Activated naive CD4-positive, alpha-beta T cell treated with anti-CD3 and anti-CD28 coated beads, Interleukin-2, amount 50 U/mL, for 72 hours (primary cell): ENCODE measurements at regions not wholly inside any gene's neighbourhood (a gene's known extent, or its start where the extent isn't known, plus 50 kb on each side); places are given as distances from the start of the nearest gene placed in this dataset.
"Not testable (repeated sequence)": the region's sequence is repeated elsewhere in the genome, so short reads cannot be mapped to it uniquely, and the experiment has no call there.

Source experiments
- ATAC-seq, 2 donors: fragments of 150-1000 bp; cut with Tn5 transposase; 2 replicates each; pipeline ENCODE4 v1.10.0; 2021; ENCODE audit warnings: mild to moderate bottlenecking in 2 of 2, moderate library complexity in 2 of 2
- DNase-seq, 2 donors: peaks; one replicate each; pipeline ENCODE4 v3.0.0; 2021 to 2022; ENCODE audit warnings: low spot score in 2 of 2
- H3K27ac Mint-ChIP-seq, 2 donors: one replicate each; pipeline ENCODE4 v1.8.0; 2022; ENCODE audit warnings: mild to moderate bottlenecking in 2 of 2, mixed read lengths in 2 of 2
- H3K36me3 Mint-ChIP-seq, 2 donors: one replicate each; pipeline ENCODE4 v1.8.0; 2022; ENCODE audit warnings: mixed read lengths in 2 of 2
- H3K9me3 Mint-ChIP-seq, 2 donors: one replicate each; pipeline ENCODE4 v1.8.0; 2022; ENCODE audit warnings: mixed read lengths in 2 of 2

DNA sequence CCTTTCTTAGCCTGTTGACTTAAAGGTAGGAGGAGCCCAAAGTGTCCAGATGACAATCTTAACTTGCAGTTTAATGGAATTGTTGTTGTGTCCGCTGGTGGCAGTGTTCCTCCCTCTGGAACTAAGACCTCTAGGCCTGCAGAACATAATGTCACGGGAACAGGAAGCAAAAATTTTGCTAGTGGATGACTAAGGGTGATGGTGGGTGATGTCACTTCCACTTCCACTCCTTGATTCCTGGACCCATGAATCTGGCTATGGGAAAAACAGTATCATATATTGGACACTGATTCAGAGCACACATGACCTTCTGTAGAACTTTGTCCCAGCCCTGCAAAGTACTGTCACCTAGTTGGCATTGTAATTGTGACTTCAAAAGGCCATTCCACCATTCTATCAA is 263.9 kb upstream of the TECRL start:
- not testable (repeated sequence) for DNase-seq, ATAC-seq, H3K36me3 Mint-ChIP-seq, H3K27ac Mint-ChIP-seq
- peaks cover 21 to 34% of the 10 kb centered on the region in 2 donors for H3K9me3 Mint-ChIP-seq

DNA sequence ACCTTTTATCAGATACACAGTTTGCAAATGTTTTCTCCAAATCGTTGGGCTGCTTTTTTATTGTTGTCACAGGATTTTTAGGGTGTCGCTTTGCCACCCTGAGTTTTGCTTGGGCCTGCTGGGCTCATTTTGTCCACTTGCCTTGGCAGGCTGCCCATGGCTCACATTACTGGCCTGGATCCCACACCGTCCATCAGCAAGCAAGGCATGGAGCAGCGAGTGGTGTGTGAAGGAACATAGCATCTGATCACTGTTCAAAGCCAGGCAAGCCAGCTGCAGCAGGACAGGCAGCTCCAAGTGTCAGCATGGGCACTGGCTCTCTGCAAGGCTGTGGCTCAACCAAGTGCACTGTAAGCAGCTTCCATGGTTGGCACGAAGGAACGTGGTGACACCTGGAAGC is 261.4 kb upstream of the TECRL start:
- peaks cover 11 to 24% of the 10 kb centered on the region in 2 donors for H3K9me3 Mint-ChIP-seq
- H3K36me3 Mint-ChIP-seq, result peaks cover 0 to under 1% of the 10 kb centered on the region in 2 donors
- ATAC-seq, result no peak
- DNase-seq, result no peak
- H3K27ac Mint-ChIP-seq, result no peak overlapping the region

DNA sequence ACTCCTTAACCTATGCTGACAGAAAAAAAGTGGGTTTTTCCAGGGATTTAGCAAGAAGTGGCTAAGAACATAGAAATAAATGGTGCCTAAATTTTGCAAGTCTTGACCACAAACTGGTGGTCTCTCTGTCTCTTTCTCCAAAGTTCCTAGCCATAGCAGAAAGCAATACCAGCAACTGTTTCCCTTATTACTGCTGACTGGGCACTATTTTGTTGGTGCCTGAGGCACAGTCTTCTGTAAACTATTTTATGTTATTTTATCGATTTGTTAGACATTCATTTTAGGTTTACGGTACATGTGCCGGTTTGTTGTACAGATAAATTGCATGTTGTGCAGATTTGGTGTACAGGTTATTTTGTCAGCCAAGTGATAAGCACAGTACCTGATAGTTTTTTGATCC is 234.6 kb upstream of the TECRL start:
- DNase-seq, result no peak
- no peaks in the 10 kb centered on the region for H3K36me3 Mint-ChIP-seq

DNA sequence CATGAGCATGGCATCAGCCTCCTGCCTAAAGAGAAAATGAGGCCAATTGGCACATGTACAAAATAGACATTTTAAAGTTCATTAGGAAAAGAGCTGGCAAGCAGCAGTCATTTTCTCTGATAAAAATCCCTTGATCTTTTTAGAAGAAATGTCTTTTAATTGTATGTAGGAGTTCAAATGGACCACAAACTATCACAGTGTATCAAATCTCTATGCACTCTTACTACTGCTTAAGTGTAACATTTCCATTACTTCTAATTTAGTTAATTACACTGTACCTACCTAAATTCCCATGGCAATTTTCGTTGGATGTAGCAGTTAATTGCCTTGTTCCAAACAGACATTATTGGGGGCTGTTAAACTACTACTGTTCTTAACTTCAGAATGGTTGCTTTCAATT is 233.7 kb upstream of the TECRL start:
- Mint-ChIP-seq H3K36me3 (no peaks in the 10 kb centered on the region), H3K27ac (no peak overlapping the region), H3K9me3 (peaks cover 0 to 13% of the 10 kb centered on the region in 2 donors)
- ATAC-seq, result no peak
- DNase-seq, result no peak

More for the DNA sequence above, 234.6 kb upstream of the TECRL start:
- no peak overlapping the region for H3K27ac Mint-ChIP-seq
- H3K9me3 Mint-ChIP-seq, result peaks cover 4 to 17% of the 10 kb centered on the region in 2 donors
- no peak for ATAC-seq

DNA sequence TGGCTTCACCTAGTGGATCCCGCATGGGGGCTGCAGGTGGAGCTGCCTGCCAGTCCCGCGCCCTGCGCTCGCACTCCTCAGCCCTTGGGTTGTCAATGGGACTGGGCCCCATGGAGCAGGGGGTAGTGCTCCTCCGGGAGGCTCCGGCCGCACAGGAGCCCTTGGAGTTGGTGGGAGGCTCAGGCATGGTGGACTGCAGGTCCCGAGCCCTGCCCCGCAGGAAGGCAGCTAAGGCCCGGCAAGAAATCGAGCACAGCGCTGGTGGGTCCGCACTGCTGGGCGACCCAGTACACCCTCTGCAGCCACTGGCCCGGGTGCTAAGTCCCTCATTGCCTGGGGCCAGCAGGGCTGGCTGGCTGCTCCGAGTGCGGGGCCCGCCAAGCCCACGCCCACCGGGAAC is 231.2 kb upstream of the TECRL start:
- not testable (repeated sequence) for H3K27ac Mint-ChIP-seq, H3K36me3 Mint-ChIP-seq, H3K9me3 Mint-ChIP-seq, ATAC-seq, DNase-seq

DNA sequence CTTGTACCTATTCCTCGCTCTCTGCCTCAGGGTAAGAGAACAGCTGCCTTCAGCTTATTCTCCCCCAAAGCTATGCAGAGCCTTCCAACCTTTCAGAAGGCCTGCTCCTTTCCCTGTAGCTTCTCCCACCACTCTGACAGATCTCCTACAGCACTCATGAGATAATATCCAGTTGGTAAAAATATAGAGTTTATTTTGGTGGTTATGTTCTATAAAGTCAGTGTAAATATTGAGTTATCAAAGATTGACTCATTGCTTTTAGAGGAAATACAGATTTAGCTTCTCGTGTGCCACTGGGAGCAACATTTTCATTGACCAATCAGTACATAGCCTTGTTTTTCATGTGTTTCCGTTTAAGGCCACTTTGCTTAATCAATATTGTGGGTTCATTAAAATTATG is 216.2 kb upstream of the TECRL start:
- Mint-ChIP-seq H3K36me3 (no peaks in the 10 kb centered on the region), H3K27ac (no peak overlapping the region), H3K9me3 (peaks cover 16 to 18% of the 10 kb centered on the region in 2 donors)
- ATAC-seq (no peak), DNase-seq (no peak)

DNA sequence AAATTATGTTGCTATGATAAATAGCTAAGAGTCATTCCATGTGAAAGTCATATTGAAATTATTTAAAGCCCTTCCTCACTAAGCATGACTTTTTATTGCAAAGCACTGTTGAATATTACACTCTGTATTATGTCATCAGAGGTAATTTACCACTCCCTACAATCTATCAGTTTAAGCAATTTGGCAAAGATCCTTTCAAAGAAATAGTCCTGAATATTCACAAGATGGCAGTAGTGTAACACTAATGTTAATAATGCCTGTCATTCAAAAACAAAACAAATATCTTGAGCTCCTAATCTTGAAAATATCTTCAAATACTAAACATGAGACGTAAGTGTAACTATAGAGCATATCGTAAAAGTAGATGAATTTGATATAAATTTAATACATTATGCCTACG is 208.6 kb upstream of the TECRL start:
- peaks cover 0 to 3% of the 10 kb centered on the region in 2 donors for H3K9me3 Mint-ChIP-seq
- H3K36me3 Mint-ChIP-seq, result no peaks in the 10 kb centered on the region
- H3K27ac Mint-ChIP-seq, result no peak overlapping the region
- DNase-seq (no peak), ATAC-seq (no peak)

DNA sequence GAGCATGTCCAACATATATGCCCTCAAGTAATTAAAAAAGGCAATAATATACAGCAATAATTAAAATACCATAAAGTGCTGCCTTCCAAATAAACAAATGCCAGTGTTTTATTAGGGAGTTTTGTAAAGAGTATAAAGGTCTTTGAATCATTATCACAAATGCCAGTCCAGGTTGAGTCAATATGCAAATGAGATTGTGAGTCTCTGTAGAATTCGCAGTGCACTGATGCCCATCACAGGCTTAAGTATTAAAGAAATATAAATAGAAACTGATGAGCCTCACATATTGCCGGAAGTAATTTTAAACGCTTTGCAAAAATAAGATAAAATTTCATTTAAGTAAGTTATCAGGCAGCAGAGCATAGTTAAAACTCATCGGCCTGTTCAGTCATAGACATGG is 205.0 kb upstream of the TECRL start:
- no peaks in the 10 kb centered on the region for H3K36me3 Mint-ChIP-seq
- no peak overlapping the region for H3K27ac Mint-ChIP-seq
- ATAC-seq, result no peak
- peaks cover 3% of the 10 kb centered on the region in 2 donors for H3K9me3 Mint-ChIP-seq
- DNase-seq, result no peak

DNA sequence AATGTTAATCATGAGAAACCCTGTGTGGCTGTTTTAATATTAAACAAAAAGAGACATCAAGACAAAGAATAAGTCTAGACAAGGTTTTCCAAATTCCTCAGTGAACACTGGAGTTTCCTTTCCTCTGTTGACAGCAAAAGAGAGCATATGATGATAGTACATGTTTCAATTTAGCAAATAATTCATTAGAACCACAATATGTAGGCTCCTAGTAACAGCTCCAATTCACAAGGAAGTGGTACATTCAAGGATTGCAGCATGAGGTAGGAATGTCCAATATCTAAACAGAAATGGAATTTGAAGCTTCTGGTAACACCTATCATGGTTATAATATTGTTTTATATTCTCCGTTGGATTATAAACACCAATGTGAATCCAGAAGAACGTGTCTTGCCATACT is 203.8 kb upstream of the TECRL start:
- Mint-ChIP-seq H3K9me3 (peaks cover 3% of the 10 kb centered on the region in 2 donors), H3K36me3 (no peaks in the 10 kb centered on the region), H3K27ac (no peak overlapping the region)
- ATAC-seq (no peak), DNase-seq (no peak)

DNA sequence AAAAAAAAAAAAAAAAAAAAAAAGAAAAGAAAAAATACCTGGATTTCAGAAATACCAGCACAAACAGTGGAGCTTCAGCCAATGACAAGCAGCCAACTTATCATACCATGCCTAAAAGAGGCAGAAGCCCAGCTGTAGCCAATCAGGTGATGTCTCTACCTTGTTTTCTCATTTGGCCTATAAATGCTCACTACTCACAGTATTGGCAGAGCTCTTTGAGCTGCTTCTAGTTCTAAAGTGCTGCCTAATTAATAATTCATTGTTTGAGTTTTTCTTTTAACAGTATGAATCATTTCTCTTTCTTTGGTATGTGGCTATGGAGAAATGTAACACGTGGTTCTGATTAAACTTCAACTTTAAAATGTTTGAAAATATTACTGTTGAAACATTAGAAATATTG is 188.8 kb upstream of the TECRL start:
- H3K9me3 Mint-ChIP-seq, result peaks cover 0 to 4% of the 10 kb centered on the region in 2 donors
- ATAC-seq (no peak), DNase-seq (no peak)
- no peak overlapping the region for H3K27ac Mint-ChIP-seq
- H3K36me3 Mint-ChIP-seq, result no peaks in the 10 kb centered on the region

DNA sequence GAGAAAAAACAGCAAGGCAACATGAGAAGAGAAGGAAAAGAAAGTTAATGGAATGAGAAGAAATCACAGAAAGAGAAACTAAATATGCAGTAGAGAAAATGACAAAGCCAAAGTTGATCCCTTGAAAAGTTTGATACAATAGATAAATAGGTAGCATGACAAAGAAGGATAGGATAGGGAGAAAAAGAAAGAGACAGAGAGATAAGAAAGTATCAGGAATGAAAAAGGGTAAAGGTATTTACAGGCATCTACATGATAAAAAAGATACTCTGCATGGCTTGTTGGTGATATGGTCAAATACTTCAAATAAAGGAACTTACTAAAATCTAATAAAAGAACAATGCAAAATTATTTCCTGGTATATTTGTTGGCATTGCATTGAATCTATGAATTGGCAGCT is 185.5 kb upstream of the TECRL start:
- peaks cover under 1 to 11% of the 10 kb centered on the region in 2 donors for H3K9me3 Mint-ChIP-seq
- DNase-seq, result no peak

DNA sequence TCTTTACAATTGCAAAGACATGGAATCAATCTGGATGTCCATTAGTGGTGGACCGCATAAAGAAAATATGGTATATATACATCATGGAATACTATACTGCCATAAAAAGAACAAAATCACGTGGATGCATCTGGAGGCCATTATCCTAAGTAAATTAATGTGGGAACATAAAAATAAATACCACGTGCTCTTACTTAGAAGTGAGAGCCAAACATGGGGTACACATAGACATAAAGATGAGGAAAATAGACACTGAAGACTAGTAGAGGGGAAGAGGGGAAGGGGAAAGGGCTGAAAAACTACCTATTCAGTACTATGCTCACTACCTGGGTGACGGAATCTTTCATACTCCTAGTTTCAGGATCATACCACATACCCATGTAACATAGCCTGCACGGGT is 179.3 kb upstream of the TECRL start:
- peaks cover 0 to 6% of the 10 kb centered on the region in 2 donors for H3K36me3 Mint-ChIP-seq
- ATAC-seq (no peak), DNase-seq (no peak)
- H3K9me3 Mint-ChIP-seq, result peaks cover 6 to 16% of the 10 kb centered on the region in 2 donors
- no peak overlapping the region for H3K27ac Mint-ChIP-seq

More for the DNA sequence above, 185.5 kb upstream of the TECRL start:
- Mint-ChIP-seq H3K27ac (no peak overlapping the region), H3K36me3 (peaks cover 0 to 6% of the 10 kb centered on the region in 2 donors)
- no peak for ATAC-seq

DNA sequence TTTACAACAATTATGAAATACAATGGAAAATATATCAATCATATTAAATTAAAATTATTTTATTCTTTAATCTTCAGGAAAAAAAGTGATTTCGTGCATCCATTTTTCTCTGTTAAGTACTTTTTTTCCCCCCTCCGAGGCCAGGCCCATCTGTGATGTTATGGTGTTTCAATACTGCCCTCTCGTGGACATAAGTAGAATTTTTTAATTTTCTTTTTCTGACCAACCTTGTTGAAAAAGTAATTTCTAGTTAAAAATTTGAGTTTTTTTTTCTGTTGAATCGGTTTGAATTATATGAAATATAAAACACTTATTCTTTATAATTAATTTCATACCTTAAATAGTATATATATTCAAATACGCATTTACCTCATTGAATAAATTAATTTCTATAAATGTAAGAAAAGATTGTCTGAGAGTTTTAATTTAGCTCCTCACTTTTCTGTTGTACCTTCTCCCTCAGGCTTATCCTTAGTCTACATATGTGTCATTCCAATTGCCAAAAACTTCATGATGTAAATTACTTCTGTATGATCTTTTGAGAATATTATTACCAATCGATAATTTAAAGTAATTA is 175.8 kb upstream of the TECRL start:
- no peak overlapping the region for H3K27ac Mint-ChIP-seq
- H3K9me3 Mint-ChIP-seq, result peaks cover 6 to 10% of the 10 kb centered on the region in 2 donors
- H3K36me3 Mint-ChIP-seq, result no peaks in the 10 kb centered on the region
- ATAC-seq (no peak), DNase-seq (peak in 1 of 2 donors; percentile 4)

DNA sequence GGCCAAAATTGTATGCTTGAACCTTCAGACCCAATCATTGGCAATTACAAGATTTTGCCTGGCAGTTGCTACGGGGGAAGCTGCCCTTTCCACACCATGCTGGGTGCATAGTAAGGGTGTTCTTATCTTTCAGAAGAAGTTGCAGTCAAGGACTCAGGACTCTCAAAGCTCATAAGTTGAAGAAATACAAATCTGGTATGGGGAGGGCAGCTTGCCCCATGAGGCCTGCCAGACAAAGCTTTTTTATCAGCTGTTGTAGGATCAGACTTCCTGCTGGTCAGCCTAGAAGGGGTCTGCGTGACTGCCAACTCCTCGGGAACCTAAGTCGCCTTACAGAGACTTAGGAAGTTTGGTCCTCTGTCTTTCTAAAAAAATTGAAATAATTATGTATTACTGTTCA is 174.9 kb upstream of the TECRL start:
- Mint-ChIP-seq H3K36me3 (no peaks in the 10 kb centered on the region), H3K27ac (no peak overlapping the region), H3K9me3 (peaks cover 4 to 5% of the 10 kb centered on the region in 2 donors)
- ATAC-seq (no peak), DNase-seq (no peak)

DNA sequence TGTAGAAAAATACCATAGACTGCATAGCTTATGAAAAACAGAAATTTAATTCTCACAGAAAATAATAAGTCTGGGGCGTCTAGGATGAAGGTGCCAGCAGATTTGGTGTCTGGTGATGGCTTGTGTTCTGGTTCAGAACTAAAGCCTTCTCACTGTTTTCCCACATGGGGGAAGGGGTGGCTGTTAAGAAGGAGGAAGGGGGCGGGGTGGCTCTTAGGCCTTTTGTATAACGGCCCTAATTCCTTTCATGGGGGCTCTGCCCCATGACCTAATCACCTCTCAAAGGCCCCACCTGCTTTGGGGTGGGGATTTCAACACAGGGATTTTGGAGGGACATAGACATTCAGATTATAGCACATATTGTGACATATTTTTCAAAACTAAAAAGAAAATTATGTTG is 173.2 kb upstream of the TECRL start:
- Mint-ChIP-seq H3K36me3 (no peaks in the 10 kb centered on the region), H3K27ac (no peak overlapping the region), H3K9me3 (peaks cover 4 to 5% of the 10 kb centered on the region in 2 donors)
- DNase-seq (no peak), ATAC-seq (no peak)

DNA sequence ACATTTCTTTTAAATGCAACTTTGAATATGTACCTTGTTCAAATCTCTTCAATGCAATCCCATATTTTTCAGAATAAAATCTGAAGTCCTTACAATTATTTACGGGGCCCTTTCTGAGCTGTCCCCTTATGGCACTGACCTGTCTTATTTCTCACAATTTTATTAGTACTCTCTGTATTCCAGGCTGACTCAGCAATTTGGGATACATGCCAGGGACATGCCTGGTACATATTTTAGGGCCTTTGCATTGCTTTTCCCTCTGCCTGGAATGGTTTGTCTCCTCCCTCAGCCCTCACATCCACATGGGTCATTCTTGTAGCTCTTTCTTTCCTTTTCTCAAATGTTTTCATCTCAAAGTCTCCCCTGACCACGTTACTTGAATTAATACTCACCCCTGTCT is 172.2 kb upstream of the TECRL start:
- DNase-seq (no peak), ATAC-seq (no peak)
- no peaks in the 10 kb centered on the region for H3K36me3 Mint-ChIP-seq
- peaks cover 4 to 5% of the 10 kb centered on the region in 2 donors for H3K9me3 Mint-ChIP-seq
- H3K27ac Mint-ChIP-seq, result no peak overlapping the region

DNA sequence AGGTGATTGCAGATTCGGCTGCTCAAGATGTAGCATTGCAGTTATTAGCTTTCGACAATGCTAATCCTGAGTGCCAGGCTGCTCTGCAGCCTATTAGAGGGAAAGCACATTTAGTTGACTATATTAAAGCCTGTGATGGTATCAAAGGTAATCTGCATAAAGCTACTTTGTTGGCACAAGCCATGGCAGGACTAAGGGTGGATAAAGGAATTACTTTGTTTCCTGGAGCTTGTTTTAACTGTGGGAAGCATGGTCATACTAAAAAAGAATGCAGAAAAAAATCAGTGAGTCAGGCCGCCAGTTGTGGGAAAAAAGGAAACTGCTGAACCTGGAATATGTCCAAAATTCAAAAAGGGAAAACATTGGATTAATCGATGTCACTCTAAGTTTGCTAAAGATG is 154.9 kb upstream of the TECRL start:
- Mint-ChIP-seq H3K36me3 (no peaks in the 10 kb centered on the region), H3K9me3 (peaks cover 5% of the 10 kb centered on the region in 2 donors), H3K27ac (no peak overlapping the region)
- DNase-seq (no peak), ATAC-seq (no peak)

DNA sequence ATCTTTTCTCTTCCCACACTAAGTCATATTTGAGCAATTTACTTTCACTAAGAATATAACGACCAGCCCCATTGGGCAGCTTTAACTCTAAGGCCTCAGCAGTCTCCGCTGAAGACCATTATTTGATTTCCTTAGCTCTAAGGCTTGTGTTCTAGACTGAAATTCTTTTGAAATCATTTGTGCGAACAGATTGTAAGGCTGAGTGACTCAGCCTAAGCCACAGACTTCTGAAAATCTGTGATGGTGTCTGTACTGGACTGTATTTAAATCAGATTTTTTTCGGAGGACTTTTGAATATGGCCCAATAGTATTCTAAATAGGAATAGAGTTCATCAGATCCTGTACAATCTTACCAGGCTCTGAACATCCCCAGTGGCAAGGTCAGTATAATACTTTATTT is 150.3 kb upstream of the TECRL start:
- DNase-seq (no peak), ATAC-seq (no peak)
- H3K9me3 Mint-ChIP-seq, result peaks cover 11% of the 10 kb centered on the region in 2 donors
- H3K27ac Mint-ChIP-seq, result no peak overlapping the region
- no peaks in the 10 kb centered on the region for H3K36me3 Mint-ChIP-seq

DNA sequence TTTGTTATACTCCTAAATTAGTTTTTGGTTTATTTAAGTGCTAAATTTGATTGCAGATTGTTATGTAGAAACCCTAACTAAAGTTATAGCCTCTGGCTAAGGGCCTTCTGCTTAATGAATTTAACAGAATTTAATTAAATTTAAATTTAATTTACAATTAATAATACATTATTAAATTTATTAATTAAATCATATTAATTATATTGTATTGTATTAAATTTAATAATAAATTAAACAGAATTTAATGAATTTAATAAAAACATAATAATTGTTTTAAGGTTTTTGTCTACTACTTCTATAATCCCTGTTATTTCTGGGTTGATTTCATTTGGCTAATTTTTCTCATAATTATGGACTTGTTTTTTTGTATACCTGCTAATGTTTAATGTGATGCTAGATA is 141.9 kb upstream of the TECRL start:
- no peak overlapping the region for H3K27ac Mint-ChIP-seq
- DNase-seq (no peak), ATAC-seq (no peak)
- peaks cover 5 to 10% of the 10 kb centered on the region in 2 donors for H3K9me3 Mint-ChIP-seq
- H3K36me3 Mint-ChIP-seq, result no peaks in the 10 kb centered on the region
